CD4-positive, alpha-beta T cell treated with Interleukin-12 subunit alpha and Interleukin-12 subunit beta, for 1 hour (primary cell): ENCODE measurements at regions not wholly inside any gene's neighbourhood (a gene's known extent, or its start where the extent isn't known, plus 50 kb on each side); places are given as distances from the start of the nearest gene placed in this dataset.

ENCODE experiments used
- DNase-seq: peaks from one replicate; pipeline ENCODE4 v3.0.0-alpha.2; 2020

- DNase-seq: no peak
Observed at GRCh38 chr12:123038486-123038885, 58.0 kb downstream of the ARL6IP4 start.

- DNase-seq: no peak
Observed at GRCh38 chr12:123037791-123038190, 57.3 kb downstream of the ARL6IP4 start.

DNA sequence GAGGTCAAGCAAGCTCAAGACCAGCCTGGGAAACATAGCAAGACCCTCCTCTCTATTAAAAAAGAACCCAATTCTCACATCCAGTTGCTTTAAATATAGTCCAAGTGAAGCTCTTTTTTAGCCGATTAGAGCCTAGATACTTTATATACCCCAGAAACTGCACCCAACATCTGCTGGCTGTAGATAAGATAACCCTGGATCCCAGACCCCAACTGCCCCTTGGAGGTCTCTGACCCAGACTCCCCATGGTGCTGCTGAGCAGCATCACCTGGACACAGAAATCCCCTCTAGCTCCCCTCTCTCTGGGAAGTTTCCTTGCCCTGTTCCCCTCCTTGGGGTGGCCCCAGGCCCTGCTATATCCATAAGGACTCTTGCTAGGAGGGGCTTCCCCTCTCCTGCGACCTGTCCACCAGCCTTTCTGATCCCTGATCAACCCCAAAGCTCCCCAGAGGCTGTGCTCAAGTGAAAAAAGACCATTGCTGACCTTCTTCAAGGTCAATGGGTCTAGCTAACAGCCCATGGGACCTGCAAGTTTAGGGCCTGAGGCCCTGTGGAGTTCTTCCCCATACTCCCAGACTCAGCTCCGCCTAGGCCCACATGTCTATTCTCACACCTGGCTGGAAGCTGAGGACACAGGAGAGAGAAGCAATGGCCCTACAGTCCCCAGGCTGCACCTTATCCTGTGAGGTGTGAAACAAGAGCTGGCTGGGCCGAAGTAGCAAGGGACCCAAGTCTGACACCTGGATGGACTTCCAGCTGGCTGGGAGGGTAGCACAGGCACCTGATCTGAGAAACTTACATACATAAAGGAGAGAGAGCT, 56.2 kb downstream of the ARL6IP4 start:
- no peak for DNase-seq

- DNase-seq: no peak
Observed at GRCh38 chr12:123035841-123036240, 55.4 kb downstream of the ARL6IP4 start.

GRCh38 chr12:123034865-123035264, 54.4 kb downstream of the ARL6IP4 start:
- DNase-seq: no peak

GRCh38 chr12:123034022-123034541, 53.6 kb downstream of the ARL6IP4 start:
- DNase-seq: no peak

GRCh38 chr12:123033392-123034021, 53.0 kb downstream of the ARL6IP4 start:
- no peak for DNase-seq

GRCh38 chr12:123032736-123033391, 52.4 kb downstream of the ARL6IP4 start:
- no peak for DNase-seq
